Thyroid gland (tissue), 4 donors: ENCODE measurements at regions not wholly inside any gene's neighbourhood (a gene's known extent, or its start where the extent isn't known, plus 50 kb on each side); places are given as distances from the start of the nearest gene placed in this dataset.
A peak's percentile ranks its signal among the peaks of the same experiment; 100 is the strongest.

Source experiments
- DNase-seq, 2 donors: peaks; one replicate each; pipeline ENCODE4 v3.0.0-alpha.2; 2019
- H3K27ac ChIP-seq, 3 donors: fragments of 200-600 bp; sonication (generic); 1 replicate in 2 of 3; 2 replicates in 1 of 3; pipeline ENCODE4 v1.5.1; 2016 to 2019; ENCODE audit warnings: mild to moderate bottlenecking in 1 of 3, moderate library complexity in 1 of 3
- H3K27me3 ChIP-seq: fragments of 200-600 bp; sonication (generic); one replicate; pipeline ENCODE4 v1.5.1; 2019
- H3K36me3 ChIP-seq, 2 donors: fragments of 200-600 bp; sonication (generic); one replicate each; pipeline ENCODE4 v1.5.1; 2016 to 2019
- H3K4me1 ChIP-seq, 2 donors: fragments of 200-600 bp; sonication (generic); one replicate each; pipeline ENCODE4 v1.5.1; 2017 to 2019
- H3K4me3 ChIP-seq, 3 donors: fragments of 200-600 bp; sonication (generic); replicated peaks in 1 of 3; 1 replicate in 2 of 3; 2 replicates in 1 of 3; pipeline ENCODE4 v1.5.1; 2016; ENCODE audit warnings: mild to moderate bottlenecking in 1 of 3
- H3K9me3 ChIP-seq: fragments of 200-600 bp; sonication (generic); one replicate; pipeline ENCODE4 v1.5.1; 2017
- POLR2A ChIP-seq, 2 donors: fragments of 450-650 bp; IDR thresholded peaks; one replicate each; pipeline ENCODE4 v1.6.1; 2017; ENCODE audit warnings: antibody characterized with exemption in 2 of 2, mild to moderate bottlenecking in 2 of 2, moderate library complexity in 1 of 2
- WGBS, 2 donors: methylation state at CpG; one replicate each; pipeline ENCODE4 v1.1.5; 2017; 5-methylcytosine and 5-hydroxymethylcytosine counted together
- intact Hi-C: fragments of 100-400 bp; cut with DNase I; formaldehyde crosslinking; loops from one replicate; pipeline ENCODE4 v1.15.1; 2023
- TF ChIP-seq, protein P1 (sequence below), 6 experiments: fragments of 200-600 bp in 3 of 6; fragments of 450-650 bp in 3 of 6; sonication (generic) in 3 of 6; IDR thresholded peaks; one replicate each; pipeline ENCODE4 v1.5.1; 2016 to 2019; ENCODE audit warnings: antibody characterized with exemption in 6 of 6, mild to moderate bottlenecking in 2 of 6, inconsistent platforms in 1 of 6, moderate library complexity in 1 of 6

DNA sequence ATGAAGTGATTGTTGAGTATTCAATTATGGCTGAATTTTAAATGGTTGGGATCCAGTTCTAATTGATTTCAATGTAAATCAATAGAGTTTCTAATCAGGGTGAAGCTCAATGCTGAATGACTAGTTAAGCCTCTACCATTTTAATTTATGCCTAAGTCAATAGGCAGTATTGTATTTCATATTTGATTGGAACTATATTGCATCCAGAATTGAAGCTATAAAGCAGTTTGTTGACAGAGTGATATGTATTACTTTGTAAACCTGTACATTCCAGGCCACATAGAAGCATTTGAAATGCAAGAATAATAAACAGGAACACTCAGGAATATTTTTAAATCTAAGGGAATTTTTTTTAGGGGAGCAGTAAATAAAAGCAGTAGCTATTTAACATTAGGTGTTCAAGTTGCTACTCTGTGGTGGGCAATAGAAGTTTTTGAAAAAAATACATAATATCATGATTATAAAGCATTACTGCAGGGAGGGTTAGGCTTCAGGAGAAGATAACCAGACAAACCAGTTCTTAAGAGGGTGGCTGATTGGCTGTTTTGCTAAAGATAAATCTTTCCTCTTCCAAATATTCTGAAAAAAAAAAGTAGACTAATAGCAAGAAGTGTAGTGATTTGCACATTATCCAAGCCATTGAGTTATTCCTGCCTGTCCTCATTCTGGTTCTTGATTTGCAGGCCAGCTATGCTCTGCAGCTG lies 492.0 kb upstream of the MEF2C start:
- H3K27ac ChIP-seq: no peak overlapping the region
- H3K4me3 ChIP-seq: no peak overlapping the region
- TF ChIP-seq, protein P1, sequence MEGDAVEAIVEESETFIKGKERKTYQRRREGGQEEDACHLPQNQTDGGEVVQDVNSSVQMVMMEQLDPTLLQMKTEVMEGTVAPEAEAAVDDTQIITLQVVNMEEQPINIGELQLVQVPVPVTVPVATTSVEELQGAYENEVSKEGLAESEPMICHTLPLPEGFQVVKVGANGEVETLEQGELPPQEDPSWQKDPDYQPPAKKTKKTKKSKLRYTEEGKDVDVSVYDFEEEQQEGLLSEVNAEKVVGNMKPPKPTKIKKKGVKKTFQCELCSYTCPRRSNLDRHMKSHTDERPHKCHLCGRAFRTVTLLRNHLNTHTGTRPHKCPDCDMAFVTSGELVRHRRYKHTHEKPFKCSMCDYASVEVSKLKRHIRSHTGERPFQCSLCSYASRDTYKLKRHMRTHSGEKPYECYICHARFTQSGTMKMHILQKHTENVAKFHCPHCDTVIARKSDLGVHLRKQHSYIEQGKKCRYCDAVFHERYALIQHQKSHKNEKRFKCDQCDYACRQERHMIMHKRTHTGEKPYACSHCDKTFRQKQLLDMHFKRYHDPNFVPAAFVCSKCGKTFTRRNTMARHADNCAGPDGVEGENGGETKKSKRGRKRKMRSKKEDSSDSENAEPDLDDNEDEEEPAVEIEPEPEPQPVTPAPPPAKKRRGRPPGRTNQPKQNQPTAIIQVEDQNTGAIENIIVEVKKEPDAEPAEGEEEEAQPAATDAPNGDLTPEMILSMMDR (IDR thresholded peaks at IDR 0.05): no peak
- no peak for TF ChIP-seq POLR2A (IDR thresholded peaks at IDR 0.05)
- peaks cover 0 to 11% of the 10 kb centered on the region in 2 donors for H3K4me1 ChIP-seq
- H3K9me3 ChIP-seq: no peaks in the 10 kb centered on the region
- H3K27me3 ChIP-seq: no peaks in the 10 kb centered on the region
- intact Hi-C loops: no loop called here
- no peak for DNase-seq
- no peaks in the 10 kb centered on the region for H3K36me3 ChIP-seq

DNA sequence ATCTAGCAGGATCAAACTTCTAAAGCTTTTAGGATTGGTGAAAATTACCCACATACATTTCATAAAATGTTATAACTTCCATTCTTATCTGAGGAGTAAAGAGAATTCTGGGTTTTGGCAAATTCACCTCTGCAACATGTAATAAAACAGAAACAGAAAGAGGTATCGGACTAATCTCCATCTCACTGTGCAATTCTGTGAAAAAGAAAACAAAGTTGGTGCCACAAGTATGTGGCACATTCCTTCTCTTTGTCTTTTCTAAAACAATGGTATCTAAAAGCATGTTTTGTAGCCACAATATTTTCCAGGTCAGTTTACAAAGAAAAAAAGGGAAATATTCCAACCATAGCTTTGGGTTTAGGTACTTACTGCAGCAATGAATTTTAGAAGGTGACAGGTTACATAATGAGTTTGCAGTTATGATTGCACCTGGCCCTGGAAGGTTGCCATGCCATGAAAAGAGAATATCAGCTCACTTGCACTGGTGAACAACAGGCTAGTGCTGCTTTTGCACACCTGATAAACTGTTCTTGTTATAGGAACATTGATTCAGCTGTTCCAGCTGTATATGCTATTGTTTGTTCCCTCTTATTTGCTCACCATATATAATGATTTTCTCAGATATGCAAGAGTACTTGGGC lies 491.3 kb upstream of the MEF2C start:
- 54 to 56% methylated on average over 1 of the region's 1 CpG for WGBS, 2 donors
- no peak for TF ChIP-seq POLR2A (IDR thresholded peaks at IDR 0.05)
- TF ChIP-seq, protein P1 (IDR thresholded peaks at IDR 0.05): no peak
- intact Hi-C loops: no loop called here
- Histone ChIP-seq H3K4me1 (peaks cover 0 to 11% of the 10 kb centered on the region in 2 donors), H3K9me3 (no peaks in the 10 kb centered on the region), H3K4me3 (no peak overlapping the region), H3K27ac (no peak overlapping the region), H3K27me3 (no peaks in the 10 kb centered on the region), H3K36me3 (no peaks in the 10 kb centered on the region)
- peak; percentile 17 to 43 for DNase-seq

DNA sequence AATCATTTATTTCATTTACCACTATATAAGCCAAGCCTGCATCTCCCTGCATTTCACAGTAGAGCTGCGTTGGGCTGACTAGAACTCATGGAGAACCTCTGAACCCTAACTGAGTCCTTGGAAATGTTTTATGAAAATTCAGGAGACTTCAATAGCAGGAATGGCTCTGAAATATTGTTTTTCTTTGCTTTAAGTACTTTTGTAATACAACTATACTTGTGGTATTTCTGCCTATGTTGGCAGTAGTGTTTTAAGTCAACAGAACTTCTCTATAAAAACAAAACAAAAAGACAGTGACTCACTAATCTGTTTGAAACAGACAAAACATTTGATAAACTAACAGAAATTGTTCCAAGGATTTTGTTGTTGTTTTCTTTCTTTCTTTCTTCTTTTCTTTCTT lies 489.2 kb upstream of the MEF2C start:
- H3K9me3 ChIP-seq: no peaks in the 10 kb centered on the region
- H3K27ac ChIP-seq: no peak overlapping the region
- no peaks in the 10 kb centered on the region for H3K36me3 ChIP-seq
- intact Hi-C loops: no loop called here
- no peaks in the 10 kb centered on the region for H3K27me3 ChIP-seq
- peaks cover 0 to 11% of the 10 kb centered on the region in 2 donors for H3K4me1 ChIP-seq
- no peak for DNase-seq
- TF ChIP-seq POLR2A (IDR thresholded peaks at IDR 0.05): no peak
- TF ChIP-seq, protein P1 (IDR thresholded peaks at IDR 0.05): no peak
- H3K4me3 ChIP-seq: no peak overlapping the region
- WGBS, 2 donors: 44% methylated on average over 1 of the region's 1 CpG

DNA sequence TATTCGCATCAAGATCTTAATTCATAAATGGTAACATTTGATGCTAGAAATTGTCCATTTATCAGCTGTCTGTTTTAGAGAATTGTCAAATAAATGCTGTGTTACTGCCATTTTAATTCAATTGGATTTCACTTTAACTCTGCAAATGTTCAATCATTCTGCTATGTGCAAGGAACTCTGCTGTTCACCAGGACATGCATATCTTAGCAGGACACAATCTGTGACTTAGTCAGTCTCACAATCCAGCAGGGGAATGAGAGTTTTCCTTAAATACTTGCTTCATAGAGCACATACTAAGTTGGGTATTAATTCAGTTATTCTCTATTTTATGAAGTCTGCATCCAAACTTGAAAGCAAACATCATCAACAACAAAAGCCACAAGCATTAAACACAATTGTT lies 488.7 kb upstream of the MEF2C start:
- DNase-seq: no peak
- H3K9me3 ChIP-seq: no peaks in the 10 kb centered on the region
- H3K27ac ChIP-seq: no peak overlapping the region
- peaks cover 0 to 11% of the 10 kb centered on the region in 2 donors for H3K4me1 ChIP-seq
- no peak overlapping the region for H3K4me3 ChIP-seq
- H3K36me3 ChIP-seq: no peaks in the 10 kb centered on the region
- H3K27me3 ChIP-seq: no peaks in the 10 kb centered on the region
- TF ChIP-seq POLR2A (IDR thresholded peaks at IDR 0.05): no peak
- TF ChIP-seq, protein P1 (IDR thresholded peaks at IDR 0.05): no peak
- intact Hi-C loops: no loop called here
- WGBS, 2 donors: 99% methylated on average over 1 of the region's 1 CpG

DNA sequence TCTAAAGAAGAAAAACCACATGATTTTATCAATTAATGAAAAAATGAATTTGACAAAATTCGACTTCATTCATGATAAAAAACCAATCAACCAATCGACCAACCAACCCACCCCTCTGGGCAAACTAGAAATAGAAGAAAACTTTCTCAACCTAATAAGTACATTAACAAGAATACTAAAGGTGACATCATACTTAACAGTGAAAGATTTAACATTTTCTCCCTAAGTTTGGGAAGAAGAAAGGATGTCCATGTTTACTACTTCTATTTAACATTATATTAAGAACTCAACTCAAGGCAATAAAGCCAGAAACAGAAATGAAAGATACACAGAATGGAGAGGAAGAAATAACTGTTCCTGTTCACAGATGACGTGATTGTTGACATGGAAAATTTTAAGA lies 476.1 kb upstream of the MEF2C start:
- Histone ChIP-seq H3K36me3 (no peaks in the 10 kb centered on the region), H3K4me1 (no peaks in the 10 kb centered on the region), H3K27me3 (no peaks in the 10 kb centered on the region), H3K4me3 (no peak overlapping the region), H3K27ac (no peak overlapping the region), H3K9me3 (no peaks in the 10 kb centered on the region)
- intact Hi-C loops: no loop called here
- no peak for DNase-seq
- WGBS, 2 donors: 84 to 90% methylated on average over 3 of the region's 3 CpGs
- TF ChIP-seq POLR2A (IDR thresholded peaks at IDR 0.05): no peak
- TF ChIP-seq, protein P1 (IDR thresholded peaks at IDR 0.05): no peak
